ENCODE measurements at regions not wholly inside any gene's neighbourhood (a gene's known extent, or its start where the extent isn't known, plus 50 kb on each side); places are given as distances from the start of the nearest gene placed in this dataset.

- Histone ChIP-seq H3K36me3 (ENCODE audit: control insufficient read depth, insufficient read depth, low read length) (no peaks in the 10 kb centered on the region), H3K27me3 (replicated peaks; ENCODE audit: control insufficient read depth, insufficient read depth, low read length) (no peaks in the 10 kb centered on the region), H3K4me3 (replicated peaks; ENCODE audit: low read depth, low read length) (no peak overlapping the region)
- DNase-seq (ENCODE audit: extremely low read depth, insufficient read length): no peak
- no peak for TF ChIP-seq CTCF (IDR thresholded peaks at IDR 0.05; ENCODE audit: insufficient read depth, low read length, poor library complexity, severe bottlenecking)
These were observed 629.3 kb downstream of the ANXA1 start for GRCh38 chr9:73780916-73781315.

GRCh38 chr9:73782166-73782565 is 630.5 kb downstream of the ANXA1 start:
- Histone ChIP-seq H3K36me3 (ENCODE audit: control insufficient read depth, insufficient read depth, low read length) (no peaks in the 10 kb centered on the region), H3K4me3 (replicated peaks; ENCODE audit: low read depth, low read length) (no peak overlapping the region), H3K27me3 (replicated peaks; ENCODE audit: control insufficient read depth, insufficient read depth, low read length) (no peaks in the 10 kb centered on the region)
- no peak for DNase-seq (ENCODE audit: extremely low read depth, insufficient read length)
- no peak for TF ChIP-seq CTCF (IDR thresholded peaks at IDR 0.05; ENCODE audit: insufficient read depth, low read length, poor library complexity, severe bottlenecking)

GRCh38 chr9:73799446-73799845 is 647.8 kb downstream of the ANXA1 start:
- Histone ChIP-seq H3K36me3 (ENCODE audit: control insufficient read depth, insufficient read depth, low read length) (no peaks in the 10 kb centered on the region), H3K4me3 (replicated peaks; ENCODE audit: low read depth, low read length) (no peak overlapping the region), H3K27me3 (replicated peaks; ENCODE audit: control insufficient read depth, insufficient read depth, low read length) (no peaks in the 10 kb centered on the region)
- TF ChIP-seq CTCF (IDR thresholded peaks at IDR 0.05; ENCODE audit: insufficient read depth, low read length, poor library complexity, severe bottlenecking): no peak
- no peak for DNase-seq (ENCODE audit: extremely low read depth, insufficient read length)

- Histone ChIP-seq H3K4me3 (replicated peaks; ENCODE audit: low read depth, low read length) (no peak overlapping the region), H3K27me3 (replicated peaks; ENCODE audit: control insufficient read depth, insufficient read depth, low read length) (no peaks in the 10 kb centered on the region), H3K36me3 (ENCODE audit: control insufficient read depth, insufficient read depth, low read length) (no peaks in the 10 kb centered on the region)
- DNase-seq (ENCODE audit: extremely low read depth, insufficient read length): no peak
- TF ChIP-seq CTCF (IDR thresholded peaks at IDR 0.05; ENCODE audit: insufficient read depth, low read length, poor library complexity, severe bottlenecking): no peak
These were observed 653.4 kb downstream of the ANXA1 start for GRCh38 chr9:73805111-73805510.

- no peak for TF ChIP-seq CTCF (IDR thresholded peaks at IDR 0.05; ENCODE audit: insufficient read depth, low read length, poor library complexity, severe bottlenecking)
- no peak overlapping the region for H3K4me3 ChIP-seq (replicated peaks; ENCODE audit: low read depth, low read length)
- H3K36me3 ChIP-seq (ENCODE audit: control insufficient read depth, insufficient read depth, low read length): no peaks in the 10 kb centered on the region
- DNase-seq (ENCODE audit: extremely low read depth, insufficient read length): no peak
- no peaks in the 10 kb centered on the region for H3K27me3 ChIP-seq (replicated peaks; ENCODE audit: control insufficient read depth, insufficient read depth, low read length)
These were observed 654.3 kb downstream of the ANXA1 start for GRCh38 chr9:73805853-73806458.

- H3K36me3 ChIP-seq (ENCODE audit: control insufficient read depth, insufficient read depth, low read length): no peaks in the 10 kb centered on the region
- DNase-seq (ENCODE audit: extremely low read depth, insufficient read length): no peak
- no peak for TF ChIP-seq CTCF (IDR thresholded peaks at IDR 0.05; ENCODE audit: insufficient read depth, low read length, poor library complexity, severe bottlenecking)
- no peak overlapping the region for H3K4me3 ChIP-seq (replicated peaks; ENCODE audit: low read depth, low read length)
- H3K27me3 ChIP-seq (replicated peaks; ENCODE audit: control insufficient read depth, insufficient read depth, low read length): no peaks in the 10 kb centered on the region
These were observed 655.2 kb downstream of the ANXA1 start for GRCh38 chr9:73806876-73807275.

Measured in GM06990 (cell line).